ENCODE measurements at regions not wholly inside any gene's neighbourhood (a gene's known extent, or its start where the extent isn't known, plus 50 kb on each side); places are given as distances from the start of the nearest gene placed in this dataset.

DNA sequence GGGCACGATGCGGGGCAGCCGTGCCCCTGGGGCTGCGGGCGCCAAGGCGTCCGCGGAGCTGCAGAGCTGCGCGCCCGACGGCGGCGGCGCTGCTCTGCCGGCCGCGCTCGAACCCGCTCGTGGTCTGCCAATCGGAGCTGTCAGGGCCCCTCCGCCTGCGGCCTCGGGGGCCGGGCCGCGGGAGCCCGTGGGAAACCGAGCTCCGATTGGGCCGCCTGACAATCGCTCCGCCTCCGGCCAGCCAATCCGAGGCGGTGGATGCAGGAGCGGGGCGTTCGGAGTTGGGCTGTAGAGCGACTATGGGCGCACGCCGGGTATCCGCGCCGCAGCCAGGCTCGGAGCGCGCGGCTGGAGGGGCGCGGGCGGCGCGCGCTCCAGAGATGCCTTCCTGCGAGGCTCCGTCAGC, 100.5 kb upstream of the SOD1 start:
- TF ChIP-seq, protein P1, sequence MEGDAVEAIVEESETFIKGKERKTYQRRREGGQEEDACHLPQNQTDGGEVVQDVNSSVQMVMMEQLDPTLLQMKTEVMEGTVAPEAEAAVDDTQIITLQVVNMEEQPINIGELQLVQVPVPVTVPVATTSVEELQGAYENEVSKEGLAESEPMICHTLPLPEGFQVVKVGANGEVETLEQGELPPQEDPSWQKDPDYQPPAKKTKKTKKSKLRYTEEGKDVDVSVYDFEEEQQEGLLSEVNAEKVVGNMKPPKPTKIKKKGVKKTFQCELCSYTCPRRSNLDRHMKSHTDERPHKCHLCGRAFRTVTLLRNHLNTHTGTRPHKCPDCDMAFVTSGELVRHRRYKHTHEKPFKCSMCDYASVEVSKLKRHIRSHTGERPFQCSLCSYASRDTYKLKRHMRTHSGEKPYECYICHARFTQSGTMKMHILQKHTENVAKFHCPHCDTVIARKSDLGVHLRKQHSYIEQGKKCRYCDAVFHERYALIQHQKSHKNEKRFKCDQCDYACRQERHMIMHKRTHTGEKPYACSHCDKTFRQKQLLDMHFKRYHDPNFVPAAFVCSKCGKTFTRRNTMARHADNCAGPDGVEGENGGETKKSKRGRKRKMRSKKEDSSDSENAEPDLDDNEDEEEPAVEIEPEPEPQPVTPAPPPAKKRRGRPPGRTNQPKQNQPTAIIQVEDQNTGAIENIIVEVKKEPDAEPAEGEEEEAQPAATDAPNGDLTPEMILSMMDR (IDR thresholded peaks at IDR 0.05): peak in 4 of 12 donors; percentile 16 to 29 (median 26)
- no peak for TF ChIP-seq POLR2A (IDR thresholded peaks at IDR 0.05)
